Glutamatergic neuron (in vitro differentiated cells): ENCODE measurements at regions not wholly inside any gene's neighbourhood (a gene's known extent, or its start where the extent isn't known, plus 50 kb on each side); places are given as distances from the start of the nearest gene placed in this dataset.

Experiments
- DNase-seq: peaks from one replicate; pipeline ENCODE4 v3.0.0; 2022
- H3K27ac Mint-ChIP-seq: one replicate; pipeline ENCODE4 v1.8.0; 2020; ENCODE audit warnings: mild to moderate bottlenecking, mixed read lengths, inconsistent platforms; ENCODE audit not compliant: unreplicated experiment
- H3K27me3 Mint-ChIP-seq: one replicate; pipeline ENCODE4 v1.8.0; 2020; ENCODE audit warnings: mild to moderate bottlenecking, moderate library complexity, mixed read lengths, inconsistent platforms; ENCODE audit not compliant: unreplicated experiment
- H3K36me3 Mint-ChIP-seq: one replicate; pipeline ENCODE4 v1.8.0; 2020; ENCODE audit warnings: mild to moderate bottlenecking, mixed read lengths, inconsistent platforms; ENCODE audit not compliant: unreplicated experiment
- H3K4me1 Mint-ChIP-seq: one replicate; pipeline ENCODE4 v1.8.0; 2020; ENCODE audit warnings: mild to moderate bottlenecking, low read depth, mixed read lengths, inconsistent platforms; ENCODE audit not compliant: unreplicated experiment
- H3K4me3 Mint-ChIP-seq: one replicate; pipeline ENCODE4 v1.8.0; 2020; ENCODE audit warnings: mild to moderate bottlenecking, mixed read lengths, inconsistent platforms; ENCODE audit not compliant: unreplicated experiment
- H3K9me3 Mint-ChIP-seq: one replicate; pipeline ENCODE4 v1.8.0; 2020; ENCODE audit warnings: mild to moderate bottlenecking, moderate library complexity, mixed read lengths, inconsistent platforms; ENCODE audit not compliant: unreplicated experiment
- TF ChIP-seq, protein P1 (sequence below): fragments of 200-600 bp; sonication (generic); IDR thresholded peaks from one replicate; pipeline ENCODE4 v1.5.0; 2021; ENCODE audit not compliant: partially characterized antibody, unreplicated experiment

GRCh38 chr6:169923468-169924464 lies 172.3 kb downstream of the ERMARD start:
- Mint-ChIP-seq H3K4me3 (no peak overlapping the region), H3K27ac (no peak overlapping the region), H3K27me3 (peaks cover 2% of the 10 kb centered on the region), H3K4me1 (peaks cover 4% of the 10 kb centered on the region), H3K9me3 (peaks cover 3% of the 10 kb centered on the region), H3K36me3 (peaks cover 8% of the 10 kb centered on the region)
- DNase-seq = no peak
- TF ChIP-seq, protein P1, sequence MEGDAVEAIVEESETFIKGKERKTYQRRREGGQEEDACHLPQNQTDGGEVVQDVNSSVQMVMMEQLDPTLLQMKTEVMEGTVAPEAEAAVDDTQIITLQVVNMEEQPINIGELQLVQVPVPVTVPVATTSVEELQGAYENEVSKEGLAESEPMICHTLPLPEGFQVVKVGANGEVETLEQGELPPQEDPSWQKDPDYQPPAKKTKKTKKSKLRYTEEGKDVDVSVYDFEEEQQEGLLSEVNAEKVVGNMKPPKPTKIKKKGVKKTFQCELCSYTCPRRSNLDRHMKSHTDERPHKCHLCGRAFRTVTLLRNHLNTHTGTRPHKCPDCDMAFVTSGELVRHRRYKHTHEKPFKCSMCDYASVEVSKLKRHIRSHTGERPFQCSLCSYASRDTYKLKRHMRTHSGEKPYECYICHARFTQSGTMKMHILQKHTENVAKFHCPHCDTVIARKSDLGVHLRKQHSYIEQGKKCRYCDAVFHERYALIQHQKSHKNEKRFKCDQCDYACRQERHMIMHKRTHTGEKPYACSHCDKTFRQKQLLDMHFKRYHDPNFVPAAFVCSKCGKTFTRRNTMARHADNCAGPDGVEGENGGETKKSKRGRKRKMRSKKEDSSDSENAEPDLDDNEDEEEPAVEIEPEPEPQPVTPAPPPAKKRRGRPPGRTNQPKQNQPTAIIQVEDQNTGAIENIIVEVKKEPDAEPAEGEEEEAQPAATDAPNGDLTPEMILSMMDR = no peak

DNA sequence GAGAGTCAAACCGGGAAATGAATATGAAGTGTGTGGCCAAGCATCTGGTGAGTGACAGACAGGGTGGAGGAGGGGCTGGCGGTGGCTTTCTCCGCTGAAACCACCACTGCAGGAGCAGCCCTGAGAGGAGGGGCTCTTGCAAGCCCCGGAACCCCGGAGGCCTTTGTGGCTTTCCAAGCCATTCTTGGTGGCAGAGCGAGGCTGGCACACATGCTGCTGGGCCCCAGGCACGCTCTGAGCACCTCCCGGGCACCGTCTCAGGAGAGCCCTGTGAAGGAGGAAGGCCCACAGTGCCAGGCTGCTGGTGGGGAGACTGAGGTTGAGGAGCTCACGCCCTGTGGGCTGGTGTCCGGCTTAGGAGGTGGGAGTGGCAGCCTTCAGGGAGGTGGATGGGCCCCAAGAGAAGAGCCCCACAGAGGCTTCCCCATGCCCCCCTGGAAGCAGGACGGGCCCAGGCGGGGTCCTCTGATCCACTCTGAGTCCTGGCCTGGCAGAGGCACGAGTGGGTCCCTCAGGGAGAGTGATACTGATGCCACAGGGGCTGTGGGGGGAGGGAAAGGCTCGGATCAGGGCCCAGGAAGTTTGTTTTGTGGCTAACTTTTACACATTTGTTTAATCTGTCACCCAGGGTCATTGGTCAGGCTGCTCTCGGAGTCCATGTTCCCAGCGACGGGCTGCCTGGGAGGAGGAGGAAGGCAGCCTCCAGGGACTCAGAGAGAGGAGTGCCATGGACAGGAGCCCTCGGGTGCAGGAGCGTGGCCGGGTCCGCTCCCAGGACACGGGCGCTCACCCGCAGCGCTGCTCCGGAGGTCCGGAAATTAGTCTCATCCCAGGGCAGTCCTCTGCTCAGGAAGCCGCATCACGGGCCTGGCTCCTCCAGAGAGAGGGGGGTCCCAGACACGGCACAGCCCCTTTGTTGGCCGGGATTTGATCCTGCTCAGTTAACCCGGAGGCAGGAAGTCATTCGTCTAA lies 170.7 kb downstream of the ERMARD start:
- TF ChIP-seq, protein P1 = no peak
- peak; percentile 51 for DNase-seq
- peaks cover 8% of the 10 kb centered on the region for H3K27me3 Mint-ChIP-seq
- peaks cover 7% of the 10 kb centered on the region for H3K4me1 Mint-ChIP-seq
- H3K36me3 Mint-ChIP-seq = peaks cover 14% of the 10 kb centered on the region
- no peak overlapping the region for H3K27ac Mint-ChIP-seq
- H3K9me3 Mint-ChIP-seq = peaks cover 9% of the 10 kb centered on the region
- H3K4me3 Mint-ChIP-seq = no peak overlapping the region

DNA sequence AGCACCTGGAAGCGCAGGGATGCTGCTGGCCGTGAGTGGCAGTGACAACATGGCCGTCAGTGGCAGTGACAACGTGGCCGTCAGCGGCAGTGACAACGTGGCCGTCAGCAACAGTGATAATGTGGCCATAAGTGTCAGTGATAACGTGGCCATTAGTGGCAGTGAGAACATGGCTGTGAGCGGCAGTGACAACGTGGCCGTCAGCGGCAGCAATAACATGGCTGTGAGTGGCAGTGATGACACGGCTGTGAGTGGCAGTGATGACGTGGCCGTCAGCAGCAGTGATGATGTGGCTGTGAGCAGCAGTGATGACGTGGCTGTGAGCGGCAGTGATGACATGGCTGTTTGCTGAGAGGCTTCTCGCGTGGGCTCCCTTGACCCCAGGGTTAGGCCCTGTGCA lies 169.8 kb downstream of the ERMARD start:
- no peak overlapping the region for H3K27ac Mint-ChIP-seq
- H3K4me1 Mint-ChIP-seq = peaks cover 8% of the 10 kb centered on the region
- peaks cover 14% of the 10 kb centered on the region for H3K36me3 Mint-ChIP-seq
- DNase-seq = no peak
- H3K27me3 Mint-ChIP-seq = peaks cover 8% of the 10 kb centered on the region
- H3K9me3 Mint-ChIP-seq = peaks cover 7% of the 10 kb centered on the region
- TF ChIP-seq, protein P1 = no peak
- no peak overlapping the region for H3K4me3 Mint-ChIP-seq

- Mint-ChIP-seq H3K27me3 (peaks cover 8% of the 10 kb centered on the region), H3K36me3 (peaks cover 8% of the 10 kb centered on the region), H3K27ac (no peak overlapping the region), H3K9me3 (peaks cover 7% of the 10 kb centered on the region), H3K4me1 (peaks cover 9% of the 10 kb centered on the region), H3K4me3 (no peak overlapping the region)
- no peak for DNase-seq
- TF ChIP-seq, protein P1 = no peak
Observed at GRCh38 chr6:169920359-169921020, 169.1 kb downstream of the ERMARD start.
